NT2/D1 (cell line): ENCODE measurements at regions not wholly inside any gene's neighbourhood (a gene's known extent, or its start where the extent isn't known, plus 50 kb on each side); places are given as distances from the start of the nearest gene placed in this dataset.

Experiments used
- SUZ12 ChIP-seq: IDR thresholded peaks from 2 replicates; pipeline ENCODE4 v1.6.1; 2011; ENCODE audit not compliant: insufficient read length, insufficient read depth; ENCODE audit errors: extremely low read depth
- YY1 ChIP-seq: IDR thresholded peaks from 2 replicates; pipeline ENCODE4 v1.6.1; 2011; ENCODE audit not compliant: insufficient read length, insufficient read depth
- ZNF274 ChIP-seq: IDR thresholded peaks from 2 replicates; pipeline ENCODE4 v1.6.1; 2011; ENCODE audit warnings: mild to moderate bottlenecking, low read depth, low read length

DNA sequence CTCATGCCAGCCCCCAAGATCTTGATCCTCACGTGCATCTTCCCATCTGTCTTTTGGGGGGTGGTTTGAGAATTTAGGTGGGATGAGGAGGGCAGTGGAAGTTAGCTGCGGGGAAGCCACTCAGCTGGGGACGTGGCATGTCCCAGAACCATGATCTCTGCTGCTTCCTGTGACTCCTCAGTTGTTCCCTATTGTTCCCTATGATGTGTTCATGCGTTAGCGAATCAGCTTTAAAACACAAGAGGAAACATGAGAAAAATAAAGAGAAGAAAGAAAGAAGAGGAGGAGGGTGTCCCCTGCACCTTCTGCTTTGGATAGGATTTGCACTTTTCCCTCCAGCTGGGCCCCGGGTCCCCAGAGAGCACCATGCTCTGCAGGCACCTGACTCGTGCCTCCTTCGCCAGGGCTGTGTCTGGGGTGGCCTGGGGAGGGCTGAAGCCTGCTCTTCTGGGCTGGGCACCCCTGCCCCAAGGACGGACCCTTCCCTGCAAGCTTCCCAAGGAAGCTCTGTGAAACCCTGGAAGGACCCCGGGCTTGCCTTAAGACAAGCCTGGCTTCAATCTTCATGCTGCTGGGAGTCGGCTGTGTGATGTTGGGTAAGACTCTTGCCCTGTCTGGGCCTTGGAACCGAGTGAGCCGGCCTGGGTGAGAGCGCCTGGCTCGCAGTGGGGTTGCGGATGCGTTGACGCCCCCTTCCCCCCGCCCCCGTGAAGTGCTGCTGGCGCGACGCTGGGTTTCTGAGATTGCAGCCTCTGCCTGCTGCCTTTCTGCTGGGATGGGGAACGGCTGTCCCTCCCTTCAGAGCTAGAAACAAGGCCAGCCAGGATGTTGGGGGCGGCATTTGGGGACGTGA lies 62.8 kb upstream of the CIBAR2 start:
- TF ChIP-seq SUZ12: no peak
- no peak for TF ChIP-seq ZNF274
- TF ChIP-seq YY1: no peak
